Bone marrow (tissue), 2 donors: ENCODE measurements at regions not wholly inside any gene's neighbourhood (a gene's known extent, or its start where the extent isn't known, plus 50 kb on each side); places are given as distances from the start of the nearest gene placed in this dataset.

Source experiments
- DNase-seq, 2 donors: peaks; one replicate each; lab custom pipeline; 2025; lab: John Stamatoyannopoulos, UW

GRCh38 chr3:5304789-5305683, 117.5 kb downstream of the EDEM1 start:
- peak; percentile 3 to 45 for DNase-seq

- DNase-seq: no peak
Observed at GRCh38 chr3:5305684-5305989, 118.1 kb downstream of the EDEM1 start.

- DNase-seq: no peak
Observed at GRCh38 chr3:5309171-5309570, 121.7 kb downstream of the EDEM1 start.

GRCh38 chr3:5309602-5310001, 122.1 kb downstream of the EDEM1 start:
- no peak for DNase-seq

- no peak for DNase-seq
Observed at GRCh38 chr3:5310509-5310908, 123.0 kb downstream of the EDEM1 start.

- no peak for DNase-seq
Observed at GRCh38 chr3:5312290-5312689, 124.8 kb downstream of the EDEM1 start.

- no peak for DNase-seq
Observed at GRCh38 chr3:5314897-5315296, 127.4 kb downstream of the EDEM1 start.

GRCh38 chr3:5317557-5317956, 130.1 kb downstream of the EDEM1 start:
- DNase-seq: no peak

GRCh38 chr3:5319454-5319853, 131.9 kb downstream of the EDEM1 start:
- no peak for DNase-seq

- no peak for DNase-seq
Observed at GRCh38 chr3:5321666-5322340, 134.3 kb downstream of the EDEM1 start.

- no peak for DNase-seq
Observed at GRCh38 chr3:5324780-5325179, 137.3 kb downstream of the EDEM1 start.

GRCh38 chr3:5330152-5330810, 142.8 kb downstream of the EDEM1 start:
- no peak for DNase-seq

- DNase-seq: no peak
Observed at GRCh38 chr3:5331567-5332269, 144.2 kb downstream of the EDEM1 start.

GRCh38 chr3:5332270-5332956, 144.9 kb downstream of the EDEM1 start:
- DNase-seq: no peak

- DNase-seq: no peak
Observed at GRCh38 chr3:5339967-5340535, 152.5 kb downstream of the EDEM1 start.

GRCh38 chr3:5341610-5342009, 154.1 kb downstream of the EDEM1 start:
- DNase-seq: no peak

GRCh38 chr3:5343459-5343858, 156.0 kb downstream of the EDEM1 start:
- no peak for DNase-seq

- DNase-seq: no peak
Observed at GRCh38 chr3:5344707-5345106, 157.2 kb downstream of the EDEM1 start.

GRCh38 chr3:5347486-5347885, 160.0 kb downstream of the EDEM1 start:
- no peak for DNase-seq

GRCh38 chr3:5348229-5348902, 160.9 kb downstream of the EDEM1 start:
- no peak for DNase-seq

GRCh38 chr3:5349343-5349742, 161.8 kb downstream of the EDEM1 start:
- no peak for DNase-seq
